ENCODE measurements at regions not wholly inside any gene's neighbourhood (a gene's known extent, or its start where the extent isn't known, plus 50 kb on each side); places are given as distances from the start of the nearest gene placed in this dataset.

DNA sequence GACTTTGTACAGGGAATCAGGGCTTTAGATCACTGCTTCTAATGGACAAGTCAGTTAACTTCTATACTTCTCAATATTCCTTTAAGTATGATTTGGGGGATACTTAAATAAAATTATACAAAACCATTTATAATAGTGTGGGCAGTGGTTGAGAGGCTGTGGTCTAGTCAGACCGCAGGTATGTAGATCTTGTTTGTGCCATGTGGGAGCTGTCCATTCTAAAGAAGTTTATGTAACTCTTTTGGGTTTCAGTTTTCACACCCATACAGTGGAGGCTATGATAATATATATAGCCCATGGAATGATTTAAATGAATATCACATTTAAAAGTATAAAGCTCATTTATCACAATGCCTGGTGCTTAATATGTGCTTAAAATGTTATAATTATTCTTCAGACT is 654.3 kb upstream of the KIF2B start:
- 24% methylated on average over 1 of the region's 1 CpG for WGBS (ENCODE audit: low lambda C conversion rate)
- ChIA-PET CTCF (no interaction called here), POLR2A (no interaction called here)

DNA sequence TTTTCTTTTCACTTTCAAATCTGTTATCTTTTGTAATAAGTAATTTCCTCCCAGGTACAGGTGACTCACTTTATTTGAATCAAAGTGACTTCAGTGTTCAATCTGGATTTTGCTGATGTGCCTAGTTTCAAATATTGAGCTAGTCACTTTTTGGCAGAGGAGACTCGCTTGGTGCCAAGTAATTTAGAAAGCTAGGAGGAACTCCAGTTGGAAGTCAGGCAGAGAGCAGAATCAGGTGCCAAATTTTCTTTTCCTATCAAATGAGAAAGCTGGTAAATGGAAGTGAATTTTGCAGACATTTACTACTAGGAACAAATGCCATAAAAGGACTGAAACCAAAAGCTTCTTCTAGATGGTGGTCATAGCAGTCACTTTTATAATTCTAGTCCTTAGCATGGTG is 656.0 kb upstream of the KIF2B start:
- Histone ChIP-seq H4K20me1 (ENCODE audit: insufficient read depth) (no peaks in the 10 kb centered on the region), H3F3A (replicated peaks; ENCODE audit: insufficient read depth) (no peaks in the 10 kb centered on the region), H3K9ac (no peak overlapping the region), H3K4me2 (no peak overlapping the region), H2AFZ (ENCODE audit: low read depth) (no peak overlapping the region), H3K4me3 (ENCODE audit: low read depth in 2 of 2, low read length in 1 of 2) (no peak overlapping the region), H3K79me2 (ENCODE audit: insufficient read depth) (no peaks in the 10 kb centered on the region), H3K9me3 (no peaks in the 10 kb centered on the region), H3K4me1 (ENCODE audit: control insufficient read depth in 1 of 2, insufficient read depth in 2 of 2, low read depth in 1 of 2, low read length in 1 of 2) (no peaks in the 10 kb centered on the region; a peak in 1 of 4 replicates), H3K9me2 (no peaks in the 10 kb centered on the region), H3K27me3 (ENCODE audit: insufficient read depth) (no peaks in the 10 kb centered on the region), H3K36me3 (replicated peaks in 1 of 2; ENCODE audit: control insufficient read depth in 1 of 2, insufficient read depth in 2 of 2, low read length in 1 of 2) (no peaks in the 10 kb centered on the region), H3K27ac (ENCODE audit: low read depth in 2 of 2, low read length in 1 of 2) (no peak overlapping the region)
- ChIA-PET POLR2A (no interaction called here), CTCF (interaction anchor here (0.7 kb wide), 1 partner anchor 9 kb away, joined by 4 read pairs; no protein-coding TSS in a partner anchor)
- no peak for TF ChIP-seq MXI1 (IDR thresholded peaks at IDR 0.05; ENCODE audit: low read depth, low read length)
- TF ChIP-seq EZH2phosphoT487 (IDR thresholded peaks at IDR 0.05; ENCODE audit: borderline replicate concordance, low read depth): no peak
- no peak for TF ChIP-seq TAF1 (IDR thresholded peaks at IDR 0.05; ENCODE audit: borderline replicate concordance, low read depth, low read length)
- DNase-seq: no peak
- WGBS (ENCODE audit: low lambda C conversion rate): 11% methylated on average over 1 of the region's 1 CpG

More for the DNA sequence above, 654.3 kb upstream of the KIF2B start:
- H3K9ac ChIP-seq: no peak overlapping the region
- no peaks in the 10 kb centered on the region for H3K79me2 ChIP-seq (ENCODE audit: insufficient read depth)
- H3K4me1 ChIP-seq (ENCODE audit: control insufficient read depth in 1 of 2, insufficient read depth in 2 of 2, low read depth in 1 of 2, low read length in 1 of 2): no peaks in the 10 kb centered on the region; a peak in 1 of 4 replicates
- no peaks in the 10 kb centered on the region for H3K27me3 ChIP-seq (ENCODE audit: insufficient read depth)
- H3K9me3 ChIP-seq: 0 out of 2 replicates have a peak, but pooled peaks cover 3% of the 10 kb centered on the region
- H2AFZ ChIP-seq (ENCODE audit: low read depth): no peak overlapping the region
- H4K20me1 ChIP-seq (ENCODE audit: insufficient read depth): no peaks in the 10 kb centered on the region
- no peaks in the 10 kb centered on the region for H3K36me3 ChIP-seq (replicated peaks in 1 of 2; ENCODE audit: control insufficient read depth in 1 of 2, insufficient read depth in 2 of 2, low read length in 1 of 2)
- H3K4me3 ChIP-seq (ENCODE audit: low read depth in 2 of 2, low read length in 1 of 2): no peak overlapping the region
- TF ChIP-seq FOXM1 (IDR thresholded peaks at IDR 0.05; ENCODE audit: low read depth) (no peak), MXI1 (IDR thresholded peaks at IDR 0.05; ENCODE audit: low read depth, low read length) (no peak), TCF12 (IDR thresholded peaks at IDR 0.05) (no peak), GABPA (IDR thresholded peaks at IDR 0.05; ENCODE audit: low read depth) (no peak), TAF1 (IDR thresholded peaks at IDR 0.05; ENCODE audit: borderline replicate concordance, low read depth, low read length) (no peak), SMC3 (IDR thresholded peaks at IDR 0.05; ENCODE audit: low read depth, low read length) (no peak), EZH2phosphoT487 (IDR thresholded peaks at IDR 0.05; ENCODE audit: borderline replicate concordance, low read depth) (no peak), POLR2AphosphoS5 (IDR thresholded peaks at IDR 0.05; ENCODE audit: low read depth, low read length) (no peak), NFIC (IDR thresholded peaks at IDR 0.05; ENCODE audit: borderline replicate concordance) (no peak), CHD2 (IDR thresholded peaks at IDR 0.05; ENCODE audit: low read length, partially characterized antibody) (no peak), RCOR1 (IDR thresholded peaks at IDR 0.05; ENCODE audit: low read length) (no peak), RFX5 (IDR thresholded peaks at IDR 0.05; ENCODE audit: low read length) (no peak), RAD21 (IDR thresholded peaks at IDR 0.05; ENCODE audit: low read length) (no peak), JUND (IDR thresholded peaks at IDR 0.05) (no peak), RXRA (IDR thresholded peaks at IDR 0.05; ENCODE audit: borderline replicate concordance, low read depth) (no peak)
- TF ChIP-seq, protein P1, sequence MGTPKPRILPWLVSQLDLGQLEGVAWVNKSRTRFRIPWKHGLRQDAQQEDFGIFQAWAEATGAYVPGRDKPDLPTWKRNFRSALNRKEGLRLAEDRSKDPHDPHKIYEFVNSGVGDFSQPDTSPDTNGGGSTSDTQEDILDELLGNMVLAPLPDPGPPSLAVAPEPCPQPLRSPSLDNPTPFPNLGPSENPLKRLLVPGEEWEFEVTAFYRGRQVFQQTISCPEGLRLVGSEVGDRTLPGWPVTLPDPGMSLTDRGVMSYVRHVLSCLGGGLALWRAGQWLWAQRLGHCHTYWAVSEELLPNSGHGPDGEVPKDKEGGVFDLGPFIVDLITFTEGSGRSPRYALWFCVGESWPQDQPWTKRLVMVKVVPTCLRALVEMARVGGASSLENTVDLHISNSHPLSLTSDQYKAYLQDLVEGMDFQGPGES (IDR thresholded peaks at IDR 0.05; ENCODE audit: low read depth, low read length): no peak
- TF ChIP-seq, protein P2, sequence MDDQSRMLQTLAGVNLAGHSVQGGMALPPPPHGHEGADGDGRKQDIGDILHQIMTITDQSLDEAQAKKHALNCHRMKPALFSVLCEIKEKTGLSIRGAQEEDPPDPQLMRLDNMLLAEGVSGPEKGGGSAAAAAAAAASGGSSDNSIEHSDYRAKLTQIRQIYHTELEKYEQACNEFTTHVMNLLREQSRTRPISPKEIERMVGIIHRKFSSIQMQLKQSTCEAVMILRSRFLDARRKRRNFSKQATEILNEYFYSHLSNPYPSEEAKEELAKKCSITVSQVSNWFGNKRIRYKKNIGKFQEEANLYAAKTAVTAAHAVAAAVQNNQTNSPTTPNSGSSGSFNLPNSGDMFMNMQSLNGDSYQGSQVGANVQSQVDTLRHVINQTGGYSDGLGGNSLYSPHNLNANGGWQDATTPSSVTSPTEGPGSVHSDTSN (IDR thresholded peaks at IDR 0.05): no peak
- TF ChIP-seq, protein P3, sequence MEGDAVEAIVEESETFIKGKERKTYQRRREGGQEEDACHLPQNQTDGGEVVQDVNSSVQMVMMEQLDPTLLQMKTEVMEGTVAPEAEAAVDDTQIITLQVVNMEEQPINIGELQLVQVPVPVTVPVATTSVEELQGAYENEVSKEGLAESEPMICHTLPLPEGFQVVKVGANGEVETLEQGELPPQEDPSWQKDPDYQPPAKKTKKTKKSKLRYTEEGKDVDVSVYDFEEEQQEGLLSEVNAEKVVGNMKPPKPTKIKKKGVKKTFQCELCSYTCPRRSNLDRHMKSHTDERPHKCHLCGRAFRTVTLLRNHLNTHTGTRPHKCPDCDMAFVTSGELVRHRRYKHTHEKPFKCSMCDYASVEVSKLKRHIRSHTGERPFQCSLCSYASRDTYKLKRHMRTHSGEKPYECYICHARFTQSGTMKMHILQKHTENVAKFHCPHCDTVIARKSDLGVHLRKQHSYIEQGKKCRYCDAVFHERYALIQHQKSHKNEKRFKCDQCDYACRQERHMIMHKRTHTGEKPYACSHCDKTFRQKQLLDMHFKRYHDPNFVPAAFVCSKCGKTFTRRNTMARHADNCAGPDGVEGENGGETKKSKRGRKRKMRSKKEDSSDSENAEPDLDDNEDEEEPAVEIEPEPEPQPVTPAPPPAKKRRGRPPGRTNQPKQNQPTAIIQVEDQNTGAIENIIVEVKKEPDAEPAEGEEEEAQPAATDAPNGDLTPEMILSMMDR (IDR thresholded peaks at IDR 0.05): no peak
- no peak for DNase-seq
- no peaks in the 10 kb centered on the region for H3F3A ChIP-seq (replicated peaks; ENCODE audit: insufficient read depth)
- no peak overlapping the region for H3K27ac ChIP-seq (ENCODE audit: low read depth in 2 of 2, low read length in 1 of 2)
- no peak overlapping the region for H3K4me2 ChIP-seq
- H3K9me2 ChIP-seq: peaks cover 4% of the 10 kb centered on the region; the same call in 1 of the 2 replicates
